Suprapubic skin (tissue), 3 donors: ENCODE measurements at regions not wholly inside any gene's neighbourhood (a gene's known extent, or its start where the extent isn't known, plus 50 kb on each side); places are given as distances from the start of the nearest gene placed in this dataset.

Experiments
- CTCF ChIP-seq, 2 donors: fragments of 200-600 bp in 1 of 2; fragments of 450-650 bp in 1 of 2; sonication (generic) in 1 of 2; IDR thresholded peaks; one replicate each; pipeline ENCODE4 v1.5.1; 2016 to 2019; ENCODE audit warnings: antibody characterized with exemption in 2 of 2, mild to moderate bottlenecking in 1 of 2, moderate library complexity in 1 of 2
- EP300 ChIP-seq: sonication (generic); formaldehyde crosslinking; IDR thresholded peaks from one replicate; pipeline ENCODE4 v1.6.1; 2017; ENCODE audit warnings: antibody characterized with exemption

DNA sequence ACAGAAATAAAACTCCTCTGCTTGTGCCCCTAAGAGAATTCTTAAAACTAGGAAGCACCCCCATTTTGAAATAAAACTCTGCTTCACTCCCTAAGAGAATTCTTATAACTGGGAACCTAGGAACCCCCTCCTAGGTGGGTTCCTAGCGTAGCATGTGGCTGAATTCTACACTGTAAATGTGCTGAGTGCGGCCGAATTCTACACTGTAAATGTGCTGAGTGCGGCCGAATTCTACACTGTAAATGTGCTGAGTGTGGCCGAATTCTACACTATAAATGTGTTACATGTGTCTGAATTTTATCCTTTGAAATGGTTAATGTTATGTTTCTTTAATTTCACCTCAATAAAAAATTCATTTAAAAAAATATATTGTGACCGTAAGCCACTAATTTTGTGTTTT, 79.3 kb downstream of the PSMB1 start:
- TF ChIP-seq CTCF (IDR thresholded peaks at IDR 0.05) (no peak), EP300 (no peak)
